Skeletal muscle satellite cell (primary cell): ENCODE measurements at regions not wholly inside any gene's neighbourhood (a gene's known extent, or its start where the extent isn't known, plus 50 kb on each side); places are given as distances from the start of the nearest gene placed in this dataset.

Experiments used
- H3K27me3 ChIP-seq: 2 replicates; pipeline ENCODE4 v1.7.0; 2013; ENCODE audit warnings: low read length; ENCODE audit not compliant: control insufficient read depth, insufficient read depth
- H3K36me3 ChIP-seq: 2 replicates; pipeline ENCODE4 v1.7.0; 2013; ENCODE audit warnings: mild to moderate bottlenecking, control low read depth, low read length; ENCODE audit not compliant: insufficient read depth
- H3K4me1 ChIP-seq: 2 replicates; pipeline ENCODE4 v1.7.0; 2013; ENCODE audit warnings: low read length; ENCODE audit not compliant: control insufficient read depth, insufficient read depth
- H3K4me2 ChIP-seq: 2 replicates; pipeline ENCODE4 v1.7.0; 2013; ENCODE audit warnings: mild to moderate bottlenecking, low read length
- H3K4me3 ChIP-seq: 2 replicates; pipeline ENCODE4 v1.7.0; 2013; ENCODE audit warnings: low read length
- H3K9ac ChIP-seq: 2 replicates; pipeline ENCODE4 v1.7.0; 2013; ENCODE audit warnings: mild to moderate bottlenecking, low read depth, low read length, moderate library complexity
- H3K9me3 ChIP-seq: replicated peaks from 2 replicates; pipeline ENCODE4 v1.7.0; 2013; ENCODE audit warnings: mild to moderate bottlenecking, control low read depth, low read length

DNA sequence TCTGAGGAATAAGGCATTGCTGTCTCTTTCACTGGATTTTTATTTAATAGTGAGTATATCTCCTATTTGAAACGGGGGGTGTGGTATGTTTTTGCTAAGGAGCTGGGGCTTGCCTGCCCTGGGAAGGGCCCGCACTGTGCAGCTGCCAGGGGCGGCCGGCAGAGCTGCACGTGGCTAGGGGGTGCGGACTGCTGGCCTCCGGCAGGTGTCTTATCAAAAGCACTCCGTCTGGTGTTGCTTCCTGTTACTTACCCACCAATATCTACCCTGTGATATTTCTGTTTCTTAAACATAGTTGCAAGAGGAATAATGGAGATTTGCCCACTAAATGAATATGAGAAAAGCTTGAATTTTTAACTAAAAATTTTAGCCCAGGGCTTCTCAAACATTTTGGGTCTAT, 232.0 kb downstream of the IRX1 start:
- Histone ChIP-seq H3K4me3 (no peak overlapping the region), H3K9ac (no peak overlapping the region), H3K9me3 (peaks cover 2% of the 10 kb centered on the region), H3K4me2 (no peak overlapping the region), H3K27me3 (no peaks in the 10 kb centered on the region), H3K36me3 (no peaks in the 10 kb centered on the region), H3K4me1 (no peaks in the 10 kb centered on the region)

DNA sequence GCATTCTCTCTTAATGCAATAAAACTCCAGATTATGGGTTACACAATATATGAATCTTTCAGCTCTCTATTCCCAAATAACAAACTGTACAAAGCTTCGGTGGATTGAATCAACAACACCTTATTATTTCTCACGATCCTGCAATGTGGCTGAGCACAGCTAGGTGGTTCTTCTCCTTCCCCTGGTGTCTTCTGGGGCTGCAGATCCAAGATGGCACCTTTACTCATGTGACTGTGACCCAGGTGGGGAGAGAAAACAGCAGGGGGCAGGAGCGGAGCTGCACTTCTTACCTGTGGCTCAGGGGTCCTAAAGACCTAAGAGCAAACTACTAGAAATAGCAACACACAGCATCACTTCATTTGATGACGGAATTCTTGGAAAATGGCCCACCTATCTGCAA, 233.1 kb downstream of the IRX1 start:
- Histone ChIP-seq H3K9ac (no peak overlapping the region), H3K4me1 (no peaks in the 10 kb centered on the region), H3K9me3 (peaks cover 2% of the 10 kb centered on the region), H3K36me3 (no peaks in the 10 kb centered on the region), H3K4me2 (no peak overlapping the region), H3K27me3 (no peaks in the 10 kb centered on the region), H3K4me3 (no peak overlapping the region)

DNA sequence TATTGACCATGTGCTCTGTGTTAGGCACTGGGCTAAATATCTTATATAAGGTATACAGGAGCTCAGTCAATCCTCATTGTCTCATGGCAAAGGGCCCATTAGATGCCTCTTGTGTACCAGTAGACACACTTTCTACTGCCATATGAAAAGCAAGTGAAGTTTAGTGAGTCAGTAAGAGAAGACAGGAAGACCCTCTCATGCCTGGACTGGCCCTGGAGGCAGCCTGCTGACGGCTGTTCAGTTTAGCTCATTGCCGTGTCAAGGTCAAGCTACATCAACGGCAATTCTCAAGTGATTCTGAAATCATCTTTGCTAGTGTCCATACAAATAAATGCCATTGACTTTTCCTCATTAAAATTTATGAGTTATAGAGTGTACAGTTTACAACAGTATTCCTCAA, 237.9 kb downstream of the IRX1 start:
- Histone ChIP-seq H3K4me1 (no peaks in the 10 kb centered on the region), H3K4me2 (no peak overlapping the region), H3K9ac (no peak overlapping the region), H3K36me3 (no peaks in the 10 kb centered on the region), H3K4me3 (no peak overlapping the region), H3K9me3 (peaks cover 2% of the 10 kb centered on the region), H3K27me3 (no peaks in the 10 kb centered on the region)

- no peaks in the 10 kb centered on the region for H3K36me3 ChIP-seq
- H3K9me3 ChIP-seq, result peaks cover 2% of the 10 kb centered on the region
- no peaks in the 10 kb centered on the region for H3K4me1 ChIP-seq
- no peak overlapping the region for H3K4me2 ChIP-seq
- H3K4me3 ChIP-seq, result no peak overlapping the region
- H3K27me3 ChIP-seq, result no peaks in the 10 kb centered on the region
- H3K9ac ChIP-seq, result no peak overlapping the region
These were observed 240.2 kb downstream of the IRX1 start for GRCh38 chr5:3835811-3836210.

DNA sequence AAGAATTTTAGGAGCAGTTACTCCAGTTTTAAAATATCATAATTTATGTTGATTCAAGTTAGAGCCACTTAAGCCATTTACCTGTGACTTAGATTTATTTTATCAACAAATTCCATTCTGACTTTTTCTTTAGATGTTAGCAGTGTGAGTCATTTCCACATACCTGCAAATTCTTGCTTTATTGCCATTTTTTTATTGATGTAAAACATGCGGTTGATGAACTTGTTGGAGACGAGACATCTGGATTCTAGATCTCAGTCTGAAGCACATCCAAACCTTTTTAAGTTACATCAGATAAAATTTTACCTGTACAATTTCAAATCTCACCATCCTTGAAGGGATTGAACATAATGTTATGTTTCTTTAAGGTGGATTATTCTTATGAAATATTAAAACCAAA, 240.9 kb downstream of the IRX1 start:
- H3K4me2 ChIP-seq, result no peak overlapping the region
- H3K36me3 ChIP-seq, result no peaks in the 10 kb centered on the region
- H3K27me3 ChIP-seq, result no peaks in the 10 kb centered on the region
- H3K4me3 ChIP-seq, result no peak overlapping the region
- peaks cover 2% of the 10 kb centered on the region for H3K9me3 ChIP-seq
- no peak overlapping the region for H3K9ac ChIP-seq
- no peaks in the 10 kb centered on the region for H3K4me1 ChIP-seq

DNA sequence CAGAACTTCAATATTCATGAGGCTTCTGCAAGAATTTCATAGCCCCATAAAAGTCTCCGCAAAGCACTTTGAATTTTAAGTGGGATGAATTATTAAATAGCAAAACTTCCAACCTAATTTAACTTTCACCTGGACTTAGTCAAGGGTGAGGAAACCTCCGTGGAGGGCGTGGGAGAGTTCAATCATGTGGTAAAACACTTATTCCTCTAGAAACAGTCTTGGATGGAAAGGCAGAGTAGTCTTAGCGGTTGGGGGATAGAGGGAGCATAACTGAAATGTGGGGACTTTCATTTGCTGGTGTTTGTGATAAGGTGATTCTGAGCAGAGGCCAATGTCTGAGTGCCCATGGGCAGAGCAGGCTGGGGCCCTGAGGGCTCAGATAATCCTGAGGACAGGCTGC, 241.9 kb downstream of the IRX1 start:
- no peak overlapping the region for H3K9ac ChIP-seq
- no peaks in the 10 kb centered on the region for H3K36me3 ChIP-seq
- no peaks in the 10 kb centered on the region for H3K4me1 ChIP-seq
- no peak overlapping the region for H3K4me3 ChIP-seq
- H3K27me3 ChIP-seq, result no peaks in the 10 kb centered on the region
- H3K9me3 ChIP-seq, result peaks cover 2% of the 10 kb centered on the region
- H3K4me2 ChIP-seq, result no peak overlapping the region

GRCh38 chr5:3839151-3839550, 243.5 kb downstream of the IRX1 start:
- Histone ChIP-seq H3K4me1 (no peaks in the 10 kb centered on the region), H3K36me3 (no peaks in the 10 kb centered on the region), H3K9me3 (peaks cover 9% of the 10 kb centered on the region), H3K27me3 (no peaks in the 10 kb centered on the region), H3K4me3 (no peak overlapping the region), H3K4me2 (no peak overlapping the region), H3K9ac (no peak overlapping the region)

- Histone ChIP-seq H3K36me3 (no peaks in the 10 kb centered on the region), H3K4me3 (no peak overlapping the region), H3K4me1 (no peaks in the 10 kb centered on the region), H3K9me3 (peaks cover 13% of the 10 kb centered on the region), H3K9ac (no peak overlapping the region), H3K27me3 (no peaks in the 10 kb centered on the region), H3K4me2 (no peak overlapping the region)
These were observed 247.0 kb downstream of the IRX1 start for GRCh38 chr5:3842591-3842990.

GRCh38 chr5:3843706-3844105, 248.1 kb downstream of the IRX1 start:
- Histone ChIP-seq H3K4me2 (no peak overlapping the region), H3K36me3 (no peaks in the 10 kb centered on the region), H3K9me3 (peaks cover 16% of the 10 kb centered on the region), H3K4me3 (no peak overlapping the region), H3K9ac (no peak overlapping the region), H3K27me3 (no peaks in the 10 kb centered on the region), H3K4me1 (no peaks in the 10 kb centered on the region)

DNA sequence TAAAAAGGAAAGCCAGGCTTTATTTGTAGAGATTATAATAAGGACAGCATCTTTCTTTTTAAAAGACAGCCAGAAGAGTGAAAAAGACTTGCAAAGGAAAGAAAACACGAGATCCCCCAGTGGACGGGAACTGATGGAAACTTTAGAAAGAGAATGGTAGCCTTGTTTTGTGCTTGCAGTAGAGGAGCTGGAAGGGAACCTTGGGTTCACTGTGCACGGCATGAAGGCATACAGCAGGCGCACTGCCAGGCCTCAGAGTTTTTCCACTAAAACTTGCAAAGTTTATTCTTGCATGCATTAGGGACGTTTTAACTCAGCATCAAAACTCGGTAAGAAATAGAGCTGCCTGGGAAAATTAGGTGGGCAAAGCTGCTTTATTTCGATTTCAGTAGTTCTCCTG, 248.6 kb downstream of the IRX1 start:
- H3K9me3 ChIP-seq, result peaks cover 18% of the 10 kb centered on the region
- no peaks in the 10 kb centered on the region for H3K4me1 ChIP-seq
- no peaks in the 10 kb centered on the region for H3K36me3 ChIP-seq
- H3K9ac ChIP-seq, result no peak overlapping the region
- no peak overlapping the region for H3K4me3 ChIP-seq
- H3K4me2 ChIP-seq, result no peak overlapping the region
- no peaks in the 10 kb centered on the region for H3K27me3 ChIP-seq

- Histone ChIP-seq H3K4me2 (no peak overlapping the region), H3K9me3 (peaks cover 22% of the 10 kb centered on the region), H3K27me3 (no peaks in the 10 kb centered on the region), H3K4me1 (no peaks in the 10 kb centered on the region), H3K4me3 (no peak overlapping the region), H3K36me3 (no peaks in the 10 kb centered on the region), H3K9ac (no peak overlapping the region)
These were observed 249.6 kb downstream of the IRX1 start for GRCh38 chr5:3845230-3845629.

GRCh38 chr5:3852161-3852916, 256.7 kb downstream of the IRX1 start:
- H3K9ac ChIP-seq, result no peak overlapping the region
- no peaks in the 10 kb centered on the region for H3K4me1 ChIP-seq
- H3K36me3 ChIP-seq, result no peaks in the 10 kb centered on the region
- no peaks in the 10 kb centered on the region for H3K27me3 ChIP-seq
- no peak overlapping the region for H3K4me3 ChIP-seq
- H3K4me2 ChIP-seq, result no peak overlapping the region
- H3K9me3 ChIP-seq, result peaks cover 22% of the 10 kb centered on the region
